Calu3 (cell line): ENCODE measurements at regions not wholly inside any gene's neighbourhood (a gene's known extent, or its start where the extent isn't known, plus 50 kb on each side); places are given as distances from the start of the nearest gene placed in this dataset.

Experiments used
- BruUV-seq: library from RNA; stranded (reverse); fragments of 400-500 nt; replicated peaks from 2 replicates; lab custom pipeline; 2021; lab: Mats Ljungman, UMichigan
- CTCF ChIA-PET: fragments of 300-600 bp; sonication (Branson Sonifier 250); formaldehyde crosslinking; loops from one replicate; lab custom pipeline; 2022; ENCODE audit warnings: antibody characterized with exemption; lab: Charles Lee
- DNase-seq: peaks from one replicate; pipeline ENCODE4 v3.0.0; 2022
- H3K27ac Mint-ChIP-seq: one replicate; pipeline ENCODE4 v1.8.0; 2022; ENCODE audit warnings: mixed read lengths; ENCODE audit not compliant: unreplicated experiment
- H3K27me3 Mint-ChIP-seq: one replicate; pipeline ENCODE4 v1.8.0; 2022; ENCODE audit warnings: mixed read lengths; ENCODE audit not compliant: unreplicated experiment
- H3K36me3 Mint-ChIP-seq: one replicate; pipeline ENCODE4 v1.8.0; 2022; ENCODE audit warnings: mild to moderate bottlenecking, moderate library complexity, mixed read lengths; ENCODE audit not compliant: insufficient read depth, unreplicated experiment
- H3K4me1 Mint-ChIP-seq: one replicate; pipeline ENCODE4 v1.8.0; 2022; ENCODE audit warnings: mild to moderate bottlenecking, low read depth, mixed read lengths; ENCODE audit not compliant: unreplicated experiment
- H3K4me3 Mint-ChIP-seq: one replicate; pipeline ENCODE4 v1.8.0; 2022; ENCODE audit warnings: mild to moderate bottlenecking, low read depth, moderate library complexity, mixed read lengths; ENCODE audit not compliant: unreplicated experiment
- H3K9me3 Mint-ChIP-seq: one replicate; pipeline ENCODE4 v1.8.0; 2022; ENCODE audit warnings: low read depth, mixed read lengths; ENCODE audit not compliant: unreplicated experiment
- CTCF ChIP-seq: fragments of 200-600 bp; IDR thresholded peaks from one replicate; pipeline ENCODE4 v1.8.0; 2022; ENCODE audit warnings: antibody characterized with exemption; ENCODE audit not compliant: unreplicated experiment
- intact Hi-C: fragments of 100-400 bp; cut with micrococcal nuclease; formaldehyde crosslinking; loops from one replicate; pipeline ENCODE4 v1.10.0; 2022; ENCODE audit not compliant: unreplicated experiment

GRCh38 chr4:175431694-175432093 lies 380.4 kb downstream of the GPM6A start:
- Mint-ChIP-seq H3K9me3 (no peaks in the 10 kb centered on the region), H3K4me1 (no peaks in the 10 kb centered on the region), H3K36me3 (no peaks in the 10 kb centered on the region), H3K27me3 (no peaks in the 10 kb centered on the region), H3K4me3 (no peak overlapping the region), H3K27ac (no peak overlapping the region)
- intact Hi-C loops: no loop called here
- no peak for TF ChIP-seq CTCF
- CTCF ChIA-PET: no interaction called here
- DNase-seq: no peak
- BruUV-seq: no TSS peak

DNA sequence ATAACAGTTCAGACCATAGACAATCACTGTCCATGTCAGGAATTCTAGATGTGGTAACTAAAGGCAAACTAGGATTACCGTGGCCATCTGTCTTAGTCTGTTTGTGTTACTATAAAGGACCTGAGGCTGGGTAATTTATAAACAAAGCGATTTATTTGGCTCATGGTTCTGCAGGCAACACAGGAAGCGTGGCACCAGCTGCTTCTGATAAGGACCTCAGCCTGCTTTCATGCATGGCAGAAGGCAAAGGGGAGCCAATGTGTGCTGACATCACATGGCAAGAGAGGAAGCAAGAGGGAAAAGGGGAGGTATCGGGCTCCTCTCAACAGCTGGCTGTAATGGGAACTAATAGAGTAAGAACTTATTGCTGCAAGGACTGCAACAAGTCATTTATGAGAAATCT lies 376.7 kb downstream of the GPM6A start:
- no peak overlapping the region for H3K27ac Mint-ChIP-seq

GRCh38 chr4:175436196-175436595 lies 375.9 kb downstream of the GPM6A start:
- DNase-seq: no peak
- no peaks in the 10 kb centered on the region for H3K27me3 Mint-ChIP-seq
- no peak overlapping the region for H3K4me3 Mint-ChIP-seq
- peaks cover 3% of the 10 kb centered on the region for H3K9me3 Mint-ChIP-seq
- intact Hi-C loops: no loop called here
- CTCF ChIA-PET: no interaction called here
- H3K4me1 Mint-ChIP-seq: no peaks in the 10 kb centered on the region
- H3K36me3 Mint-ChIP-seq: peaks cover 4% of the 10 kb centered on the region
- no peak overlapping the region for H3K27ac Mint-ChIP-seq
- TF ChIP-seq CTCF: no peak
- no TSS peak for BruUV-seq

More for the DNA sequence above, 376.7 kb downstream of the GPM6A start:
- no peaks in the 10 kb centered on the region for H3K27me3 Mint-ChIP-seq
- no peak for TF ChIP-seq CTCF
- H3K4me1 Mint-ChIP-seq: no peaks in the 10 kb centered on the region
- CTCF ChIA-PET: no interaction called here
- peaks cover 3% of the 10 kb centered on the region for H3K9me3 Mint-ChIP-seq
- no peak for DNase-seq
- no TSS peak for BruUV-seq
- intact Hi-C loops: no loop called here
- H3K36me3 Mint-ChIP-seq: peaks cover 4% of the 10 kb centered on the region
- H3K4me3 Mint-ChIP-seq: no peak overlapping the region

DNA sequence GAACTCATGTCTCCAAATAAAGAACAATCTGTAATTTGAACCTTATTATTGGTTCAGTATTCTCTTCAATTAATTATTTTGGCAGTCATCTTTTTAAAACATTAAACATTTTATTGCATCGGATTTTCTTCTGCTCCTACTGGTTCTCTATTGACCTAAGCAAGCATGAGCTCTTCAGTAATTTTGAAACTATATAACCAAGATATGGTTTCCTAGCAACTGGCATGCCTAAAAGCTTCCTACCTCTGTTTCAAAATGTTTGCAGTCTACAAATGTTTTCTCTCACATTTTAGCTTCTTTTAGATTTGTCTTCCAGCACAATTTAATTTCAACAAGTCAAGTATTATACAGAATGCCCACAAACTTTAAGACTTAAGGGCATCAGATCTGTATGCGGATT lies 371.3 kb downstream of the GPM6A start:
- BruUV-seq: no TSS peak
- intact Hi-C loops: no loop called here
- Mint-ChIP-seq H3K27ac (no peak overlapping the region), H3K4me3 (no peak overlapping the region), H3K4me1 (peaks cover 8% of the 10 kb centered on the region), H3K36me3 (peaks cover 4% of the 10 kb centered on the region), H3K27me3 (no peaks in the 10 kb centered on the region), H3K9me3 (peaks cover 3% of the 10 kb centered on the region)
- no peak for DNase-seq
- TF ChIP-seq CTCF: no peak
- CTCF ChIA-PET: no interaction called here
